ENCODE measurements at regions not wholly inside any gene's neighbourhood (a gene's known extent, or its start where the extent isn't known, plus 50 kb on each side); places are given as distances from the start of the nearest gene placed in this dataset.

DNA sequence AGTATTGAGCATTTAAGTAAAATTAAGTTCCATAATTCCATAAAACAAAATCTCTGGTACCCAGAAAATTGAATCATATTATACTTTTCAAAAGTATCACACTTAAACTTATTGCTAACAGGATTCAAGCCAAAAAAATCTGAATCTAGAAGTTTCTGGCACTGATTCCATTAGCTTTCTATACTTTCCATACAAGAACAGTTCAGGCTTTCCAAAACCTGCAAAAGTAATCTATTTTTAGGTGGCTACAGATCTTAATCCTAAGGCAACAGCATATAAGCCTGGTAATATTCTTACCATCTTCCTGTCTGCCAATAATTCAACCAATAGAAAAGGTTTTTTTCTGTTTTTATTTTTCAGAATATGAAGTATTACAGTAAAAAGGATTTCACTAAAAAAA is 185.0 kb downstream of the CRPPA start:
- ChIA-PET POLR2A (no interaction called here), CTCF (no interaction called here)
- DNase-seq (ENCODE audit: extremely low spot score): no peak
- no peak for TF ChIP-seq SP1 (IDR thresholded peaks at IDR 0.05)
- TF ChIP-seq TARDBP (IDR thresholded peaks at IDR 0.05): no peak
- no peak for TF ChIP-seq HDGF (IDR thresholded peaks at IDR 0.05; ENCODE audit: borderline replicate concordance)
- no peak for TF ChIP-seq FOXA1 (IDR thresholded peaks at IDR 0.05)
- no peak for TF ChIP-seq NFRKB (IDR thresholded peaks at IDR 0.05)
- TF ChIP-seq, protein P1, sequence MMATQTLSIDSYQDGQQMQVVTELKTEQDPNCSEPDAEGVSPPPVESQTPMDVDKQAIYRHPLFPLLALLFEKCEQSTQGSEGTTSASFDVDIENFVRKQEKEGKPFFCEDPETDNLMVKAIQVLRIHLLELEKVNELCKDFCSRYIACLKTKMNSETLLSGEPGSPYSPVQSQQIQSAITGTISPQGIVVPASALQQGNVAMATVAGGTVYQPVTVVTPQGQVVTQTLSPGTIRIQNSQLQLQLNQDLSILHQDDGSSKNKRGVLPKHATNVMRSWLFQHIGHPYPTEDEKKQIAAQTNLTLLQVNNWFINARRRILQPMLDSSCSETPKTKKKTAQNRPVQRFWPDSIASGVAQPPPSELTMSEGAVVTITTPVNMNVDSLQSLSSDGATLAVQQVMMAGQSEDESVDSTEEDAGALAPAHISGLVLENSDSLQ (IDR thresholded peaks at IDR 0.05): no peak
- no peak for TF ChIP-seq L3MBTL2 (conservative IDR thresholded peaks at IDR 0.05)
- no peak for TF ChIP-seq BHLHE40 (IDR thresholded peaks at IDR 0.05; ENCODE audit: borderline replicate concordance)
- TF ChIP-seq FOXK2 (IDR thresholded peaks at IDR 0.05): no peak

- ChIA-PET CTCF (no interaction called here), POLR2A (no interaction called here)
- DNase-seq (ENCODE audit: extremely low spot score): no peak
- TF ChIP-seq, protein P1 (IDR thresholded peaks at IDR 0.05): no peak
- TF ChIP-seq SP1 (IDR thresholded peaks at IDR 0.05): no peak
- TF ChIP-seq FOXM1 (IDR thresholded peaks at IDR 0.05; ENCODE audit: borderline replicate concordance): no peak
- TF ChIP-seq NFRKB (IDR thresholded peaks at IDR 0.05): no peak
- no peak for TF ChIP-seq FOXK2 (IDR thresholded peaks at IDR 0.05)
- TF ChIP-seq CTBP1 (IDR thresholded peaks at IDR 0.05; ENCODE audit: borderline replicate concordance): no peak
- TF ChIP-seq SUZ12 (IDR thresholded peaks at IDR 0.05): no peak
- TF ChIP-seq ELF4 (IDR thresholded peaks at IDR 0.05): no peak
- no peak for TF ChIP-seq LEF1 (IDR thresholded peaks at IDR 0.05; ENCODE audit: borderline replicate concordance)
- no peak for TF ChIP-seq ZNF384 (IDR thresholded peaks at IDR 0.05)
- TF ChIP-seq HDGF (IDR thresholded peaks at IDR 0.05; ENCODE audit: borderline replicate concordance): no peak
- no peak for TF ChIP-seq FOXA1 (IDR thresholded peaks at IDR 0.05)
- no peak for TF ChIP-seq TARDBP (IDR thresholded peaks at IDR 0.05)
- no peak for TF ChIP-seq ARNT (IDR thresholded peaks at IDR 0.05)
- TF ChIP-seq L3MBTL2 (conservative IDR thresholded peaks at IDR 0.05): no peak
- no peak for TF ChIP-seq BHLHE40 (IDR thresholded peaks at IDR 0.05; ENCODE audit: borderline replicate concordance)
Observed at GRCh38 chr7:16235147-16236114, 185.9 kb downstream of the CRPPA start.

DNA sequence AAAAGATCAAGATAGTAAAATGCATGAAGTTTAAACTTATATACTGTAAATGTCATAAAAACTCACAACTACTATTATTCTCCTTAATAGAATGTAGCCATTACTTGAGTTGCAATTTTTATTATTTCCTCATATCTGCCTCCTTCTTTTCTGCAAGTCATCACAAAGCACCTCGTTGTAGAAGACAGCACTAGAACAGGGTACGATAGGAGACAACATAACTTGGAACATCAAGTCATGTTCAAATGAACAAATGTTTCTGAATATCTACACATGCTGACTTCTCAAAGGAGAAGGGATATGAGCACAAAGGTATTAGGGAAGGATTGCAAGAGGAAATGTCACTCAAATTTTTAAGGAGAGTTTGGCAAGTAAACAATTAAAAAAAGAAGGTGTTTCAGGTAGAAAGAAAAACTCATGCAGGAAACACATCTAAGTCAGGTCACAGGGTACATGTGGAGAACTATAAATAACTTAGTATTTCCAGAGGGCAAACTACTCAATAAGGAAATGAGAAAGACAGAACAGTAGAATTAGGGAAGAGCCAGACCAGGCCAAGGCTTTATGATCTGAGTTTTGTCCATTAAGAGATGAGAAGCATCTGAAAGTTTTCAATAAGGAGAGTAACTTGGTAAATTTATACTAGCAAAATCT is 186.7 kb downstream of the CRPPA start:
- ChIA-PET POLR2A (no interaction called here), CTCF (no interaction called here)
- DNase-seq (ENCODE audit: extremely low spot score): no peak
- TF ChIP-seq, protein P1 (IDR thresholded peaks at IDR 0.05): no peak
- no peak for TF ChIP-seq CTBP1 (IDR thresholded peaks at IDR 0.05; ENCODE audit: borderline replicate concordance)
- TF ChIP-seq FOXK2 (IDR thresholded peaks at IDR 0.05): no peak
- TF ChIP-seq LEF1 (IDR thresholded peaks at IDR 0.05; ENCODE audit: borderline replicate concordance): no peak
- no peak for TF ChIP-seq L3MBTL2 (conservative IDR thresholded peaks at IDR 0.05)
- TF ChIP-seq TARDBP (IDR thresholded peaks at IDR 0.05): no peak
- TF ChIP-seq BHLHE40 (IDR thresholded peaks at IDR 0.05; ENCODE audit: borderline replicate concordance): no peak
- no peak for TF ChIP-seq HDGF (IDR thresholded peaks at IDR 0.05; ENCODE audit: borderline replicate concordance)
- no peak for TF ChIP-seq ARNT (IDR thresholded peaks at IDR 0.05)
- TF ChIP-seq SP1 (IDR thresholded peaks at IDR 0.05): no peak
- TF ChIP-seq NFRKB (IDR thresholded peaks at IDR 0.05): no peak
- TF ChIP-seq ZNF384 (IDR thresholded peaks at IDR 0.05): no peak
- no peak for TF ChIP-seq FOXM1 (IDR thresholded peaks at IDR 0.05; ENCODE audit: borderline replicate concordance)
- no peak for TF ChIP-seq FOXA1 (IDR thresholded peaks at IDR 0.05)
- TF ChIP-seq SUZ12 (IDR thresholded peaks at IDR 0.05): no peak
- no peak for TF ChIP-seq ELF4 (IDR thresholded peaks at IDR 0.05)

DNA sequence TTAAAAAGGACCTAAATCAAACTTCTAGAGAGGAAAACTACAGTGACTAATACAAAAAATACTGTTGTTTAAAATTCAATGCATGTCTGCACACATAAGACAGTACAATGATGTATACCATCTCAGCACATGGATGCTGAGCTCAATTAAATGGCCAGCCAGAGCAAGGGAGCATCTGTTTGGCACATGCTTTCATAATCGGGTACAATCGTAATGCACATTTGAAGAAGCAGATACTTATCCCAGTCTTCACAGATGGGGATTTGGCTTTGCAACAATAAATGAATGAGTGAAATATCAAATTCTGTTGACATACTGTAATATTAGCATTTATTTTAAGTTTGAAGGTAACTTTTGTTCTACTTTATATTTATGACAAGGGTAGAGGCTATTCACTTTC is 187.8 kb downstream of the CRPPA start:
- POLR2A ChIA-PET: no interaction called here
- no peak for TF ChIP-seq LEF1 (IDR thresholded peaks at IDR 0.05; ENCODE audit: borderline replicate concordance)
- no peak for TF ChIP-seq NFRKB (IDR thresholded peaks at IDR 0.05)
- TF ChIP-seq, protein P1 (IDR thresholded peaks at IDR 0.05): no peak
- no peak for TF ChIP-seq ARNT (IDR thresholded peaks at IDR 0.05)
- TF ChIP-seq FOXA1 (IDR thresholded peaks at IDR 0.05): no peak
- TF ChIP-seq ELF4 (IDR thresholded peaks at IDR 0.05): no peak
- no peak for TF ChIP-seq HDGF (IDR thresholded peaks at IDR 0.05; ENCODE audit: borderline replicate concordance)
- TF ChIP-seq SUZ12 (IDR thresholded peaks at IDR 0.05): no peak
- TF ChIP-seq CTBP1 (IDR thresholded peaks at IDR 0.05; ENCODE audit: borderline replicate concordance): no peak
- TF ChIP-seq SP1 (IDR thresholded peaks at IDR 0.05): no peak
- no peak for TF ChIP-seq FOXK2 (IDR thresholded peaks at IDR 0.05)
- TF ChIP-seq L3MBTL2 (conservative IDR thresholded peaks at IDR 0.05): no peak
- no peak for TF ChIP-seq BHLHE40 (IDR thresholded peaks at IDR 0.05; ENCODE audit: borderline replicate concordance)
- TF ChIP-seq ZNF384 (IDR thresholded peaks at IDR 0.05): no peak
- CTCF ChIA-PET: no interaction called here
- no peak for DNase-seq (ENCODE audit: extremely low spot score)

DNA sequence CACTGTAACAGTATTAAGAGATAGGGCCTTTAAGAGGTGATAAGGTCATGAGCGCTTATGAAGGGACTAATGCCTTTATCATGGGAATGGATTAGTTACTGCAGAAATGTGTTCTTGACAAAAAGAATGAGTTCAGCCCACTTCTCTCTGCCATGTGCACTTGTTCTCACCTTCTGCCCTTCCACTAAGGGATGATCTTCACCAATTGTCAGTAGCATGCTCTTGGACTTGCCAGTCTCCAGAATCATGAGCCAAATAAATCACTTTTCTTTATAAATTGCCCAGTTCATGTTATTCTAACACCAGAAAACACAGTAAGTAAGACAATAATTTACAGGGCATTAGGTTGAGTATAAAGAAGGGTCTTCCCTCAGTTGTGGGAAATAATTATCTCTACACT is 189.1 kb downstream of the CRPPA start:
- TF ChIP-seq TARDBP (IDR thresholded peaks at IDR 0.05) (no peak), HDGF (IDR thresholded peaks at IDR 0.05; ENCODE audit: borderline replicate concordance) (no peak), SUZ12 (IDR thresholded peaks at IDR 0.05) (no peak)
- TF ChIP-seq, protein P1 (IDR thresholded peaks at IDR 0.05): no peak
- DNase-seq (ENCODE audit: extremely low spot score): no peak
- CTCF ChIA-PET: no interaction called here
- POLR2A ChIA-PET: no interaction called here
